ENCODE measurements at regions not wholly inside any gene's neighbourhood (a gene's known extent, or its start where the extent isn't known, plus 50 kb on each side); places are given as distances from the start of the nearest gene placed in this dataset.
A peak's percentile ranks its signal among the peaks of the same experiment; 100 is the strongest.
"Not testable (repeated sequence)": the region's sequence is repeated elsewhere in the genome, so short reads cannot be mapped to it uniquely, and the experiment has no call there.

DNA sequence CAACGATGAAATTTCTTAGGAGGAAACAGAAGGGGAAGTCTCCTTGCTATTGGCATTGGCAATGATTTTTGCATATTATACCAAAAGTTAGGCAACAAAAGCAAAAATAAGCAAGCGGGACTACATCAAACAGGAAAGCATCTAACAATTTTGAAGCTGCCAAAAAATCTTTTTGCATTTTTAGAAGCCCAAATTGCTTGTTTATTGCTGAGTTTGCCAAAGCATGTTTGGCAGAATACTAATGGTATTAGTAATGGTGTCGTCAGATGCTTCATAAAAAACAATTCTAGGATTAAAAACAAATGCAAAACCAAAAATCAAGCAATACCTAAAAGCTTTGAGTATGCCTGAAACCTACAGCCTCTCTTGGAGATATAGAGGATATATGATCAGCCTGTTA is 80.0 kb downstream of the GALR1 start:
- no peak for DNase-seq

- DNase-seq: no peak
Observed at GRCh38 chr18:77334876-77335275, 85.2 kb downstream of the GALR1 start.

DNA sequence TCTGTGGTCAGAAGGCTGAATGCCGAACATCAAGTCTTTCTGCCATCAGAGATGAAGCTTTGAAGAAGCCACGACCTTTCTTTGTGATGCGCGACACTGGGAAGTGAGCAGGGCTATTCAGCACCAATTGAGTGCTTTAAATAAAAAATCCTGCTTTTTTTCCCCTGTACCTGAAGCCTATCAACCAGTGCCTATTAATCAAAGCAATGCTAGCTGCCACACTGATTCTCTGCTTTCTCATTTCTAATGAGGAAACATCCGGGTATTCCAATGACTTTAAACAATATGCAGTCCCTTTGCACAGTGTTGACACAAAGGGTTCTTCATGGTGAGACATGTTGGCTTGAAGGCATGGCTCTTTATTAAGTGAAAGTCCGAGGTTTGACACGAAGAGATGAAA is 88.0 kb downstream of the GALR1 start:
- no peak for DNase-seq

DNA sequence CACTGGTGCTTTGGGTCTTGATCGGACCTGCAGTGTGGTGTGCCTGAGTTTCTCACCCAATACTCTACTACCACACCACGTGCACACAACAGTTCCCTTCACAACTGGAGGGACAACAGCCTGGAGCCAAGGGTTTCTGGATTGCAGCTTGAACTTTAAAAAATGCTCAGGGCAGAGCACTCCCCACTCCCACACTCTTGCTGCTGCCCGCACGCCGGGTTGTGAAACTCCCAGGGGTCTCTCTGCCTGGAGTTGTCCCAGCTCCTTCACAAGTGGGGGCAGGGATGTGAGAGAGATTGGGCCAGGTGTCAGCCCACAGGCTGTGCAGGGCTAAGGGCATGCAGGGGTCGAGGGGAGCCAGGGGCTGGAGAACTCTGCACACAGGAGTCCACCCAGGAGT is 89.4 kb downstream of the GALR1 start:
- DNase-seq: no peak

- no peak for DNase-seq
Observed at GRCh38 chr18:77339623-77340022, 90.0 kb downstream of the GALR1 start.

- DNase-seq: no peak
Observed at GRCh38 chr18:77340815-77341214, 91.2 kb downstream of the GALR1 start.

- no peak for DNase-seq
Observed at GRCh38 chr18:77341527-77342325, 92.1 kb downstream of the GALR1 start.

- no peak for DNase-seq
Observed at GRCh38 chr18:77342736-77343135, 93.1 kb downstream of the GALR1 start.

- DNase-seq: no peak
Observed at GRCh38 chr18:77343846-77344510, 94.3 kb downstream of the GALR1 start.

DNA sequence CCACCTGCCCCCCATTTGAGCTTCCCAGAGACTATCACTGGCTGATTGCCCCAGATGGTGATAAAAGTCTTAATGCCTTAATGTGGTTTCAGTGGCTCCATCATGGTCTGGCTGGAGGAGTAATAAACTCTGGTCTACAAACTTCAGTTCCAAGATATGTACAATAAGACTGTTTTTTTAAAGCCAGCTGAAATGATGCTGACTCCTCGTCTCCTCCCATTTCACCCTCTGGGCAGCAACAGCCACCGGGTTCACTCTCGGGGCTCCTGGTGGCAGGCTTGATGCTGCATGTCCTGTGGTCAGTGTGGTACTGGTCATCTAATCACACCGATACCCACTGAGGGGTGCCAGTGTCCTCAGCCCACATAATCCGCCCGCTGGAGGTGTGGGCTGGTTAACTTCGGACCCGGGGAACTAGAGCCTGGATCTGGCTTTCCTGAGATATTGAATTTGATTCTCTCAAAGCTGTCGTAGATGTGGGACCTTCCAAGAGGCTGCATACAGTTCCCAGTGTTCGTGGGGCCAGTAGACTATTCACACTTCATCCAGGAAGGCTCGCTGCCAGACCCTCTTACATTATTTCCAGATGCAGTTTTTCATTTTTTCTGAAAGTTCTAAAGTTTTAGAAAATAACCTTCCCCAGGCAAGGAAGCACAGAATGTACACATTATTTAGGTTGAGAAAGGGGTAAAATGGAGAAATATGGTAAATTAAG is 95.3 kb downstream of the GALR1 start:
- DNase-seq: peak; percentile 18

- DNase-seq: peak; percentile 46
Observed at GRCh38 chr18:77346208-77346810, 96.7 kb downstream of the GALR1 start.

DNA sequence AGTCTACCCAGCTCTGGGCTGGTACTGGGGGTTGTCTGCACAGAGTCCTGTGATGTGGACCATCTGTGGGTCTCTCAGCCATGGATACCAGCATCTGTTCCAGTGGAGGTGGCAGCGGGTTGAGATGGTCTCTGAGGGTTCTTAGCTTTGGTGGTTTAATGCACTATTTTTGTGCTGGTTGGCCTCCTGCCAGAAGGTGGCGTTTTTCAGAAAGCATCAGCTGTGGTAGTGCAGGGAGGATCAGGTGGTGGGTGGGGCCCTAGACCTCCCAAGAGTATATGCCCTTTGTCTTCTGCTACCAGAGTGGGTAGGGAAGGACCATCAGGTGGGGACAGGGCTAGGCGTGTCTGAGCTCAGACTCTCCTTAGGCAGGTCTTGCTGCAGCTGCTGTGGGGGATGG is 103.7 kb downstream of the GALR1 start:
- DNase-seq: not testable (repeated sequence)

DNA sequence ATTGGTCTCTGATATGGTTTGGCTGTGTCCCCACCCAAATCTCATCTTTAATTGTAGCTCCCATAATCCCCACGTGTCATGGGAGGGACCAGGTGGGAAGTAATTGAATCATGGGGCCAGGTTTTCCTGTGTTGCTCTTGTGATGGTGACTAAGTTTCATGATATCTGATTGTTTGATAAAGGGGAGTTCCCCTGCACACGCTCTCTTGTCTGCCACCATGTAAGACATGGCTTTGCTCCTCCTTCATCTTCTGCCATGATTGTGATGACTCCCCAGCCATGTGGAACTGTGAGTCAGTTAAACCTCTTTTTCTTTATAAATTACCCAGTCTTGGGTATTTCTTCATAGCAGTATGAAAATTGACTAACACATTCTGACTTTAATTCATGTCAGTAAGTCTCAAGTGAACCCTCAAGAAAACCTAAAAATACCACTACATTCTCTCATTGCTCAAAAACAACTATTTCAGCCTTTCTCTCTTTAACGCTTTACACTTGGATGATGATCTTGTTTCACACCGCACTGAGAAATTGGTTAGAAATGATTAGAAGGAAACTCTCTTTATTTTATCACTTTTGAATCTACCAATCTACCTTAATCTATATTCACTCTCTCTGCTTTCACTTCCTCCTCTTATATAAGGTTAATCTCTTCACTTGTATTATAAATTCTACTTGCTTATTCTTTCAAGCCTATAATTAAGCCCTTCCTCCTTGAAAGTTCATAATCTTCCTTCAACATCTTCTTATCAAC is 110.1 kb downstream of the GALR1 start:
- no peak for DNase-seq

- DNase-seq: no peak
Observed at GRCh38 chr18:77360315-77361190, 110.9 kb downstream of the GALR1 start.

- DNase-seq: no peak
Observed at GRCh38 chr18:77361382-77361781, 111.7 kb downstream of the GALR1 start.

DNA sequence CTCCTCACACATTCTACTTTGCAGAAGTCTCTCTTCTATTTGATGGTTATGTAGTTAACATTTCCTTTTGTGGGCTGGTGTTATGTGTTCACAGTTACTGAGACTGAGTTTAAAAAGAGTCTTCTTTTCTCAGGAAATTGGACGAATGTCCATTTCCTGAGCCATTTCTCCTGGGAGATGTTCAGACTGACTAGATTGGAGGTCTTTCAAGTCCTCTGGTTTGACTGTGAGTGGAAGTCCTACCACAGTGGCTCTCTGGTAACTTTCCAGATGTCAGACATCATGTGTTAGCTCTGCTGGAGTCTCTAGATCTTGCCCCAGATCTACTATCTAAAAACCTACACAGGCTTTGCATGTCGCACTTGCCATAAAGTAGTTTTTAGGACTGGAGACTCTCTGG is 116.0 kb downstream of the GALR1 start:
- DNase-seq: no peak

- no peak for DNase-seq
Observed at GRCh38 chr18:77366067-77366719, 116.5 kb downstream of the GALR1 start.

- peak; percentile 62 for DNase-seq
Observed at GRCh38 chr18:77366720-77367641, 117.3 kb downstream of the GALR1 start.

GRCh38 chr18:77369644-77370043 is 120.0 kb downstream of the GALR1 start:
- DNase-seq: no peak

All from fibroblast of skin of right biceps (primary cell).